Activated T-helper 1 cell treated with anti-CD3 and anti-CD28 coated beads, Interleukin-12 subunit alpha, Interleukin-12 subunit beta, Interleukin-2, Interleukin-4 antibody, amounts not matched to agents 30 ng/mL and 10 ng/mL and 1 ng/mL, durations not matched to agents 14 hours and 24 hours and 36 hours (primary cell): ENCODE measurements at regions not wholly inside any gene's neighbourhood (a gene's known extent, or its start where the extent isn't known, plus 50 kb on each side); places are given as distances from the start of the nearest gene placed in this dataset.
"Not testable (repeated sequence)": the region's sequence is repeated elsewhere in the genome, so short reads cannot be mapped to it uniquely, and the experiment has no call there.

Source experiments
- DNase-seq: peaks from one replicate; pipeline ENCODE4 v3.0.0; 2021; ENCODE audit warnings: low spot score
- H3K27ac Mint-ChIP-seq: one replicate; pipeline ENCODE4 v1.8.0; 2021; ENCODE audit warnings: mild to moderate bottlenecking, mixed read lengths
- H3K27me3 Mint-ChIP-seq: one replicate; pipeline ENCODE4 v1.8.0; 2022; ENCODE audit warnings: mild to moderate bottlenecking, moderate library complexity, mixed read lengths; ENCODE audit not compliant: insufficient read depth
- H3K36me3 Mint-ChIP-seq: one replicate; pipeline ENCODE4 v1.8.0; 2021; ENCODE audit warnings: low read depth, mixed read lengths
- H3K4me1 Mint-ChIP-seq: one replicate; pipeline ENCODE4 v1.8.0; 2021; ENCODE audit warnings: low read depth, mixed read lengths
- H3K4me3 Mint-ChIP-seq: one replicate; pipeline ENCODE4 v1.8.0; 2021; ENCODE audit warnings: mild to moderate bottlenecking, moderate library complexity, mixed read lengths
- H3K9me3 Mint-ChIP-seq: one replicate; pipeline ENCODE4 v1.8.0; 2021; ENCODE audit warnings: mixed read lengths
- intact Hi-C: fragments of 100-400 bp; cut with micrococcal nuclease; formaldehyde crosslinking; loops from one replicate; pipeline ENCODE4 v1.15.1; 2024

GRCh38 chr10:55630491-55631056 lies 730.5 kb downstream of the ZWINT start:
- H3K27me3 Mint-ChIP-seq, result peaks cover 32% of the 10 kb centered on the region
- peaks cover 4% of the 10 kb centered on the region for H3K4me1 Mint-ChIP-seq
- H3K27ac Mint-ChIP-seq, result no peak overlapping the region
- DNase-seq, result no peak
- H3K4me3 Mint-ChIP-seq, result no peak overlapping the region
- no peaks in the 10 kb centered on the region for H3K9me3 Mint-ChIP-seq
- intact Hi-C loops, result no loop called here
- peaks cover 2% of the 10 kb centered on the region for H3K36me3 Mint-ChIP-seq

GRCh38 chr10:55629793-55630490 lies 731.1 kb downstream of the ZWINT start:
- Mint-ChIP-seq H3K4me3 (peak overlapping the region; percentile 56), H3K27me3 (peaks cover 32% of the 10 kb centered on the region), H3K4me1 (peaks cover 4% of the 10 kb centered on the region), H3K36me3 (peaks cover 2% of the 10 kb centered on the region), H3K9me3 (no peaks in the 10 kb centered on the region), H3K27ac (no peak overlapping the region)
- intact Hi-C loops, result no loop called here
- no peak for DNase-seq

GRCh38 chr10:55628260-55628701 lies 732.8 kb downstream of the ZWINT start:
- Mint-ChIP-seq H3K9me3 (no peaks in the 10 kb centered on the region), H3K27me3 (peaks cover 32% of the 10 kb centered on the region), H3K36me3 (peaks cover 2% of the 10 kb centered on the region), H3K27ac (no peak overlapping the region), H3K4me3 (no peak overlapping the region), H3K4me1 (peaks cover 4% of the 10 kb centered on the region)
- DNase-seq, result no peak
- intact Hi-C loops, result no loop called here

GRCh38 chr10:55627501-55628051 lies 733.5 kb downstream of the ZWINT start:
- Mint-ChIP-seq H3K4me3 (no peak overlapping the region), H3K9me3 (no peaks in the 10 kb centered on the region)

GRCh38 chr10:55601690-55602478 lies 759.2 kb downstream of the ZWINT start:
- not testable (repeated sequence) for H3K27ac Mint-ChIP-seq

More at GRCh38 chr10:55627501-55628051, 733.5 kb downstream of the ZWINT start:
- Mint-ChIP-seq H3K27ac (no peak overlapping the region), H3K36me3 (peaks cover 2% of the 10 kb centered on the region), H3K27me3 (peaks cover 30% of the 10 kb centered on the region), H3K4me1 (peaks cover 4% of the 10 kb centered on the region)
- DNase-seq, result no peak
- intact Hi-C loops, result no loop called here

GRCh38 chr10:55551603-55552002 lies 750.6 kb upstream of the PCDH15 start:
- Mint-ChIP-seq H3K4me3 (no peak overlapping the region), H3K9me3 (no peaks in the 10 kb centered on the region)
- no peak for DNase-seq

More at GRCh38 chr10:55601690-55602478, 759.2 kb downstream of the ZWINT start:
- intact Hi-C loops, H3K27me3 Mint-ChIP-seq, H3K4me3 Mint-ChIP-seq, DNase-seq, H3K9me3 Mint-ChIP-seq, H3K36me3 Mint-ChIP-seq, H3K4me1 Mint-ChIP-seq: not testable (repeated sequence)

GRCh38 chr10:55550236-55550635 lies 749.2 kb upstream of the PCDH15 start:
- no peaks in the 10 kb centered on the region for H3K9me3 Mint-ChIP-seq
- H3K4me1 Mint-ChIP-seq, result no peaks in the 10 kb centered on the region
- no peak overlapping the region for H3K4me3 Mint-ChIP-seq
- no peak overlapping the region for H3K27ac Mint-ChIP-seq
- no peaks in the 10 kb centered on the region for H3K27me3 Mint-ChIP-seq
- intact Hi-C loops, result no loop called here
- no peaks in the 10 kb centered on the region for H3K36me3 Mint-ChIP-seq
- DNase-seq, result no peak

More at GRCh38 chr10:55551603-55552002, 750.6 kb upstream of the PCDH15 start:
- Mint-ChIP-seq H3K4me1 (no peaks in the 10 kb centered on the region), H3K27me3 (no peaks in the 10 kb centered on the region), H3K27ac (no peak overlapping the region), H3K36me3 (no peaks in the 10 kb centered on the region)
- intact Hi-C loops, result no loop called here

- H3K27ac Mint-ChIP-seq, H3K27me3 Mint-ChIP-seq, H3K4me3 Mint-ChIP-seq, DNase-seq, H3K36me3 Mint-ChIP-seq, H3K4me1 Mint-ChIP-seq, intact Hi-C loops, H3K9me3 Mint-ChIP-seq: not testable (repeated sequence)
Observed at GRCh38 chr10:55537497-55537896, 736.5 kb upstream of the PCDH15 start.

- Mint-ChIP-seq H3K27me3 (no peaks in the 10 kb centered on the region), H3K27ac (no peak overlapping the region), H3K36me3 (no peaks in the 10 kb centered on the region), H3K9me3 (no peaks in the 10 kb centered on the region), H3K4me3 (no peak overlapping the region), H3K4me1 (no peaks in the 10 kb centered on the region)
- intact Hi-C loops, result no loop called here
- no peak for DNase-seq
Observed at GRCh38 chr10:55519264-55519663, 718.2 kb upstream of the PCDH15 start.

- H3K4me3 Mint-ChIP-seq, H3K27me3 Mint-ChIP-seq, H3K9me3 Mint-ChIP-seq, intact Hi-C loops, H3K27ac Mint-ChIP-seq, H3K36me3 Mint-ChIP-seq, H3K4me1 Mint-ChIP-seq, DNase-seq: not testable (repeated sequence)
Observed at GRCh38 chr10:55518416-55518815, 717.4 kb upstream of the PCDH15 start.

- no peak overlapping the region for H3K4me3 Mint-ChIP-seq
- H3K27me3 Mint-ChIP-seq, result no peaks in the 10 kb centered on the region
- no peak overlapping the region for H3K27ac Mint-ChIP-seq
- H3K36me3 Mint-ChIP-seq, result no peaks in the 10 kb centered on the region
- no peaks in the 10 kb centered on the region for H3K9me3 Mint-ChIP-seq
- no peaks in the 10 kb centered on the region for H3K4me1 Mint-ChIP-seq
- intact Hi-C loops, result no loop called here
- DNase-seq, result no peak
Observed at GRCh38 chr10:55509168-55509567, 708.1 kb upstream of the PCDH15 start.

- Mint-ChIP-seq H3K27ac (no peak overlapping the region), H3K27me3 (no peaks in the 10 kb centered on the region), H3K9me3 (no peaks in the 10 kb centered on the region), H3K36me3 (no peaks in the 10 kb centered on the region), H3K4me1 (no peaks in the 10 kb centered on the region), H3K4me3 (no peak overlapping the region)
- intact Hi-C loops, result no loop called here
- no peak for DNase-seq
Observed at GRCh38 chr10:55500931-55501559, 700.0 kb upstream of the PCDH15 start.
